A673 (cell line): ENCODE measurements at regions not wholly inside any gene's neighbourhood (a gene's known extent, or its start where the extent isn't known, plus 50 kb on each side); places are given as distances from the start of the nearest gene placed in this dataset.

Experiments used
- BruUV-seq: library from RNA; stranded (reverse); fragments of 400-500 nt; replicated peaks from 2 replicates; lab custom pipeline; 2021; lab: Mats Ljungman, UMichigan
- CTCF ChIA-PET: fragments of 300-600 bp; sonication (Branson Sonifier 250); formaldehyde crosslinking; loops from one replicate; lab custom pipeline; 2022; ENCODE audit warnings: antibody characterized with exemption; lab: Charles Lee
- POLR2A ChIA-PET: fragments of 300-600 bp; sonication (Branson Sonifier 250); formaldehyde crosslinking; loops from one replicate; lab custom pipeline; 2022; ENCODE audit warnings: antibody characterized with exemption; ENCODE audit not compliant: low non-redundant PET; lab: Charles Lee
- DNase-seq: peaks from one replicate; pipeline ENCODE4 v3.0.0-alpha.2; 2015; ENCODE audit warnings: low spot score
- H3K27ac ChIP-seq: fragments of 200-600 bp; sonication (generic); 2 replicates; pipeline ENCODE4 v1.5.1; 2016; ENCODE audit warnings: mixed run types, low read depth, mild to moderate bottlenecking, mixed read lengths, antibody characterized with exemption, low read length; ENCODE audit not compliant: poor library complexity, severe bottlenecking
- H3K27me3 ChIP-seq: fragments of 200-600 bp; sonication (generic); replicated peaks from 2 replicates; pipeline ENCODE4 v1.6.1; 2017; ENCODE audit warnings: mixed run types, low read depth, mild to moderate bottlenecking, mixed read lengths, antibody characterized with exemption, low read length; ENCODE audit not compliant: insufficient read depth, poor library complexity
- H3K36me3 ChIP-seq: fragments of 200-600 bp; sonication (generic); 2 replicates; pipeline ENCODE4 v1.6.1; 2016; ENCODE audit warnings: mixed run types, mild to moderate bottlenecking, mixed read lengths, antibody characterized with exemption, low read length; ENCODE audit not compliant: insufficient read depth, poor library complexity, severe bottlenecking
- H3K4me1 ChIP-seq: fragments of 200-600 bp; sonication (generic); 2 replicates; pipeline ENCODE4 v1.6.1; 2017; ENCODE audit warnings: mixed run types, mild to moderate bottlenecking, mixed read lengths, antibody characterized with exemption, low read length; ENCODE audit not compliant: insufficient read depth, poor library complexity, severe bottlenecking
- H3K4me3 ChIP-seq: fragments of 200-600 bp; sonication (generic); 2 replicates; pipeline ENCODE4 v1.5.1; 2016; ENCODE audit warnings: low read depth, mixed run types, mild to moderate bottlenecking, mixed read lengths, low read length; ENCODE audit not compliant: poor library complexity, severe bottlenecking
- H3K9me3 ChIP-seq: fragments of 200-600 bp; sonication (generic); 2 replicates; pipeline ENCODE4 v1.6.1; 2016; ENCODE audit warnings: mixed run types, low read depth, mild to moderate bottlenecking, mixed read lengths, antibody characterized with exemption, low read length; ENCODE audit not compliant: poor library complexity, severe bottlenecking
- EZH2 ChIP-seq: fragments of 200-600 bp; sonication (generic); IDR thresholded peaks from 2 replicates; pipeline ENCODE4 v1.6.1; 2017; ENCODE audit warnings: borderline replicate concordance, low read depth, mild to moderate bottlenecking, mixed read lengths, antibody characterized with exemption, low read length; ENCODE audit not compliant: poor library complexity, severe bottlenecking
- intact Hi-C: fragments of 100-400 bp; cut with micrococcal nuclease; formaldehyde crosslinking; loops from one replicate; pipeline ENCODE4 v1.10.0; 2022; ENCODE audit not compliant: unreplicated experiment
- TF ChIP-seq, protein P1 (sequence below): fragments of 300-800, 200-600 bp; sonication (generic); conservative IDR thresholded peaks from 2 replicates; pipeline ENCODE4 v1.5.1; 2017; ENCODE audit warnings: low read depth, mild to moderate bottlenecking, antibody characterized with exemption, low read length, moderate library complexity, mixed read lengths

DNA sequence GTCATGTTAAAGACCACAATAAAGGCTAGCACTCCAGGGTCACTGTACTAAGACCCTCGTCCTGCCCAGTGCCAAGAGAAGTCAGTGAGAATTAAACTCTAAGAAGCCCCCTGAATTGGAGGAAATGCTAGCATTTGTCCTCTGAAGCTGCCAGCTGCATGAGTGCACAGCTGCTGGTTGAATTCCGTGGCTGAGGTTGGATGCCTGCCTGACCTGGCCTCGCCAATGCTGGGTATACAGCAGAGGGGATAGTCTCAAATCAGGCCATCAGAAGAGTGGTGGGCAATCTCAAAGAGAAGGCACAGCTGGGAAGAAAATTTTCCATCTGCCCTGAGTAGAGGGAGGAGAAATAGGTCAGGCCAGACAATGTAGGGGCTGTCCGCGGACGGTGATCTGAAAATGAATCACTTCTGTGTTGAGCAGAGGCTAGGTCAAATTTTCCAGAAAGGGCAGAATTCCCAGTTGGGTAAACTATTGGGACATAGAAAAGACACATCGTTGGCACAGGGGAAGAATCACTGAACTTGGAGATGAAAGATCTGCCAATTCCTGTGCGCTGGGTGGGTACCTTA is 110.5 kb upstream of the AGAP1 start:
- Histone ChIP-seq H3K4me1 (no peaks in the 10 kb centered on the region), H3K27me3 (no peaks in the 10 kb centered on the region), H3K9me3 (no peaks in the 10 kb centered on the region), H3K36me3 (no peaks in the 10 kb centered on the region), H3K4me3 (no peak overlapping the region), H3K27ac (no peak overlapping the region)
- CTCF ChIA-PET, result no interaction called here
- no TSS peak for BruUV-seq
- no peak for DNase-seq
- intact Hi-C loops, result no loop called here
- TF ChIP-seq, protein P1, sequence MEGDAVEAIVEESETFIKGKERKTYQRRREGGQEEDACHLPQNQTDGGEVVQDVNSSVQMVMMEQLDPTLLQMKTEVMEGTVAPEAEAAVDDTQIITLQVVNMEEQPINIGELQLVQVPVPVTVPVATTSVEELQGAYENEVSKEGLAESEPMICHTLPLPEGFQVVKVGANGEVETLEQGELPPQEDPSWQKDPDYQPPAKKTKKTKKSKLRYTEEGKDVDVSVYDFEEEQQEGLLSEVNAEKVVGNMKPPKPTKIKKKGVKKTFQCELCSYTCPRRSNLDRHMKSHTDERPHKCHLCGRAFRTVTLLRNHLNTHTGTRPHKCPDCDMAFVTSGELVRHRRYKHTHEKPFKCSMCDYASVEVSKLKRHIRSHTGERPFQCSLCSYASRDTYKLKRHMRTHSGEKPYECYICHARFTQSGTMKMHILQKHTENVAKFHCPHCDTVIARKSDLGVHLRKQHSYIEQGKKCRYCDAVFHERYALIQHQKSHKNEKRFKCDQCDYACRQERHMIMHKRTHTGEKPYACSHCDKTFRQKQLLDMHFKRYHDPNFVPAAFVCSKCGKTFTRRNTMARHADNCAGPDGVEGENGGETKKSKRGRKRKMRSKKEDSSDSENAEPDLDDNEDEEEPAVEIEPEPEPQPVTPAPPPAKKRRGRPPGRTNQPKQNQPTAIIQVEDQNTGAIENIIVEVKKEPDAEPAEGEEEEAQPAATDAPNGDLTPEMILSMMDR, result no peak
- no peak for TF ChIP-seq EZH2
- POLR2A ChIA-PET, result no interaction called here

DNA sequence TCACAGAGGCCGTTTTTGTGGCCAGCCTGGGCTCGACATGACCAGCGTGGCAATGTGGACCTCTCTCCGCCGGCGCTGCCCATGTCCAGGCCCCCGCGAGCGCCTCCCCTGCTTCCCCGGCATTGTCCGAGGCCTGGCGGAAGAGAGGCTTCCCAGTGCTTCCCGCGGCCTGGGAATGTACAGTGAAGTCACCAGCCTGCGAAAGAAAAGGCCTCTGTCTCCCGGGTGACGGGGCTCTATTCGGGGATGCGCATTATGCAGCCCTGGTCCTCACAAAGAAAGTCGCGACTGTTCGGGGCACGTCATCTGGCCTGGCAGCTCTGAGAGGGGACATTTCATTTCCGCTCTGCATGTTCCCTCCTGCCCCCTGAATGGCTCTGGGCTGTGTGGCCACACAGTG is 109.2 kb upstream of the AGAP1 start:
- no peaks in the 10 kb centered on the region for H3K36me3 ChIP-seq
- no peaks in the 10 kb centered on the region for H3K9me3 ChIP-seq
- H3K4me1 ChIP-seq, result no peaks in the 10 kb centered on the region
- ChIA-PET CTCF (no interaction called here), POLR2A (no interaction called here)
- DNase-seq, result no peak
- intact Hi-C loops, result no loop called here
- no peak overlapping the region for H3K27ac ChIP-seq
- TF ChIP-seq EZH2, result no peak
- TF ChIP-seq, protein P1, result no peak
- H3K4me3 ChIP-seq, result no peak overlapping the region
- H3K27me3 ChIP-seq, result no peaks in the 10 kb centered on the region
- no TSS peak for BruUV-seq

DNA sequence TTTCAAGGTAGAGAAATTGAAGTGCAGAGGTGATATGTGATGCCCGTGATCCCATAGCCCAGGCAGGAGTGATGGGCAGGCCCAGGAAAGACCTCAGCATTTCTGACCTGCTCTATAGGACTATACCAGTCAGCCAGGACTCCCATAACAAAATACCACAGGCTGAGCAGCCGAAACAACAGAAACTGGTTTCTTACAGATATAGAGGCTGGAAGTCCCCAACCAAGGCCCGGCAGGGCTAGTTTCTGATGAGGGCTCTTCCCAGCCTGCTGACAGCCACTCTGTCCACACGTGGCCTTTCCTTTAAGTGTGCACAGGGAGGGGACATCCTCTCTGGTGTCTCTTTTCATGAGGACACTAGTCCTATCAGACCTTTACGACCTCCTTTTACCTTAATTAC is 104.2 kb upstream of the AGAP1 start:
- intact Hi-C loops, result no loop called here
- Histone ChIP-seq H3K4me3 (no peak overlapping the region), H3K9me3 (no peaks in the 10 kb centered on the region), H3K27me3 (no peaks in the 10 kb centered on the region), H3K4me1 (no peaks in the 10 kb centered on the region), H3K36me3 (no peaks in the 10 kb centered on the region), H3K27ac (no peak overlapping the region)
- ChIA-PET CTCF (no interaction called here), POLR2A (no interaction called here)
- no TSS peak for BruUV-seq
- no peak for TF ChIP-seq EZH2
- TF ChIP-seq, protein P1, result no peak
- no peak for DNase-seq
